Stimulated activated CD8-positive, alpha-beta memory T cell treated with anti-CD3 and anti-CD28 coated beads, Interleukin-4, amount 100 ng/mL, for 24 hours (primary cell): ENCODE measurements at regions not wholly inside any gene's neighbourhood (a gene's known extent, or its start where the extent isn't known, plus 50 kb on each side); places are given as distances from the start of the nearest gene placed in this dataset.

Source experiments
- DNase-seq: peaks from one replicate; pipeline ENCODE4 v3.0.0-alpha.2; 2020; ENCODE audit warnings: low read depth

DNA sequence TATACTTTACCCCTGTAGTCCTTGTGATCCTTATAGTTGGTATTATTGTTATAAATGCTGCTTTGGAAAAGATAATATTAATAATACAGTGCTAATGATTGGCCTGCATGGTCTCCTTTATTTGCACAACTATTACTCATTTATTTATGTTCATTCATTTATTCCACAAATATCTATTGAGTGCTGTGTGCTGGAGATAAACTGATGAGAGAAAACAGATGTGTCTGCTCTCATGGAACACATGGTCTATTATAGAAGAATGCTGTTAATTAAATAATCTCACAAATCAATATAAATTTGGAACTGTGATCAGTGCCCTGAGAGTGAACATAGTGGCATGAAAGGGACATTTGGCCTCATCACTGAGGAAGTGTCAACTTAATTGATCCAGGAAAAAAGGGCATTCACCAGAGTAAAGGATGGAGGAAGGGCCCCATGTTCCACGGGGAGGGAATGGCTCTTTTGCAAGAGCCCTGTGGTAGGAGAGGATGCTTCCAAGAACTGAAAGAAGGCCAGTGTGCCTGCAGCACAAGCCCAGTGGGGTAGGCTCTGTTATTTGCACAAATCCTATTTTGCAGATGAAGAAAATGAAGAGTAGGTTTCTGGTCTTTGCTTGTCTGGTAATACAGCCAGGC is 91.5 kb upstream of the STK39 start:
- DNase-seq: no peak

DNA sequence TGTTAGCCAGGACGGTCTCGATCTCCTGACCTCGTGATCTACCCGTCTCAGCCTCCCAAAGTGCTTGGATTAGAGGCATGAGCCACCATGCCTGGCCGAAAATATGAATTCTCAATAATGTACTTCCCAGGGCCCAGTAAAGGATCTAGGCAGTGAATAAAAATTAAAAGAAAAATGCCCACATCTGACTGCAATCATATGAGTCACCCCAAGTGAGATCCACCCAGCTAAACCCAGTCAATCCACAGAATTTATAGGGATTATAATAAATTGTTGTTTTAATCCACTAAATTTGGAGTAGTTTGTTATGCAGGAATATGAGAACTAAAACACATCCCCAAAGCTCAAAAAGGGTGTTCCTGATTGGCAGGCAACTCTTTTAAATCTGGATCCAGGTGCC is 93.5 kb upstream of the STK39 start:
- DNase-seq: no peak

DNA sequence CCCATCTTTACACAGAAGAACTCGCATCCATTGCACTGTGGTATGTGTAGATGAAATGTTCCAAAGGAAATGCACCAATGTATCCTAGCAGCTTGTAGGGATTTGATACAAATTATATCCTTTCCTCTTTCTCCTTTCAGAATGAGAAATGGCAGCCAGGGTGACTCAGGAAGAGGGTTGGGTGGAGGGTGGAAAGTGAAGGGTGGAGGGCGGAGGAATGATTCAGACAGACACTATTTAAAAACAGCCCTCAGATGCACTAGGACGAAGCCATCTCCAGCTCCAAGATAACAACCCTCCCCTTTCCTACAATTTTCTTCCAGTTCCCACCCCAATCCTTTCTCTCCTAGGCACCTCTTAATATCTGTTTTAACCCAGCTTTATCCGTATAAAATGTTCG is 96.2 kb upstream of the STK39 start:
- no peak for DNase-seq

DNA sequence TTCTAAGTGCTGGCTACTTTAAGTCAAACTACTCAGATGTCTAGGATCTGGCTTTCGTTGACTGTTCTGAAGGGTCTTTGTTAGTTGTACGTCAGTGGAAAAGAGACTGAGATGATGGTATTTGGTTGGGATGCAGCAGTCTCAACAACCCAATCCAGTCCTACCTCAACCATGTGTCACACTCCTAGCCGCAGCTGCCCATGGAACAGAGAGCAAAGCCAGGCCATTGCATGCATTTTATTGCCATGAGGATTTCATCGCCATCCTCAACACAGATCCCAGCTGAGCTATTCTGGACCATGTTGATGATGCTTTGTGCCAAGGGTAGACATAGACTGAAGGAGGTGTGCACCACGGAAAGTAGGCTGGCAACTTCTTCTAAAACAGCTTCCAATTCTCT is 97.3 kb upstream of the STK39 start:
- DNase-seq: no peak

DNA sequence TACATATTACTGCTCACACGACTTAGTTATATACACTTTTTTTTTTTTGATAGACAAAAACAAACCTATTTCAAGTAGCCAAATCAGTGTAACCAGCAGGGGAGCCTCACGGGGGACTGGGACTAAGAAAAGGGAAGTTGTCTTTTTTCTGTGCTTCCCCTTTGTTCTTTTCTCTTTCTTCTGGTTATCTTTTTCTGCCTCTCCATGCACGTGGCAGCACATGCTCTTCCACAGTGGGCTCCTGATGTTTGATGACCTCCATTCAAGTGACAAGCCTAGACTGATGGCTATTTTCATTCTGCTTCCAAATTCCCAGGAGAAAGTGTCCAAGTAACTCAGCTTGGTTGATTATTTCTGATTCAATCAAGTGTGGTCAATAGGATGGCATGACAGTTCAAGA is 98.2 kb upstream of the STK39 start:
- DNase-seq: no peak

DNA sequence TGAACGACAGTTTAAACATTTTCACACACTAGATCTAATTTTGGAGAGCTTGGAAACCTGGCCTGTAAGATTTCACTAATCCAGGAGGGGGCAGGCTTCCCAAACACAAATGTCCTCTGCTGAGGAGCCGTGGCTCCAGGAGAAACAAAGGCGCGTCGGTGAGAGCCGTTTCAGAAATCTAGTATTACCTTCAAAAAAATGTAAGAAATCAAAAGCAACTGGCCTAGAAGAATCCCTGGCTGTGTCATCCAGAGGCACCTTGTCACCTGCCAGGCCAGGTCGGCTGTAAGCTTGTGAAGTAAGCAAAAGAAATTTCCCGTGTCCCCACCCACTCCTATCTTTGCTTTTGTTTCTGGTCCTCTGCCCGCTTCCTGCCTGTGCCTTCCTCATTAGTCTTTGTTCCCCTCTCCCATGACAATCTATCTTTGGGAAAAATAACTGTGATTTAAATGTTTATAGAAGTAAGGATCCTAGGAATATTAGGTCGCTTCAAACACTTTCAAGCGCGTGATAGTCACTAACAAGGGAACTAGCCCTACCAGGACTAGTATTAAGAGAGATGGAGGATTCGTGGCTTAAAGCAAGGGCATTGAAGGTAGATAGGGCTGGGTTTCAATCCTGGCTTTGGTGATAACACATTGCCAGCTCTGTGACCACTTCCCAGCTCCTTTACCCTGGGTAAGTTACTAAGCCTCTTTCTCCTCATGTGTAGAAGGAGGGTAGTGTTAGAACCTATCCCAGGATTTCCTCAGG is 99.5 kb upstream of the STK39 start:
- peak; percentile 38 for DNase-seq

DNA sequence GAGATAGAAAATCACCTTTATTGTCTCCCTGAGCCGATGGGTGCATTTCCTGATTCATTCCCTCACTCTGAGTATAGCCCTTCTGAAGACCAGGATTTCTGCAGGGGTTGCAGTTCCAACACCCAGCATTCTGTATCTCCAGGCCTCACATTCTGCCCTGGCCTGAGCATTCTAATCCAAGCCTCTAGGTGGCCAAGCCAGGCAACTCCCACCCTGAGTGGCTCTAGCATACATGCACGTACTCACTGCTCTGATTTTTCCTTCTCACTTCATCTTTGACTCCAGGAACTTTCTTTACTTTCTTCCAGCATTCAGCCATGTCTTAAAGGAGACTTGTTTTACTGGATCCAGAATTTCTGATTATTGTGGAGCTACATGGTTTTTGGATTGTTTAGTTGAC is 100.7 kb upstream of the STK39 start:
- DNase-seq: no peak

DNA sequence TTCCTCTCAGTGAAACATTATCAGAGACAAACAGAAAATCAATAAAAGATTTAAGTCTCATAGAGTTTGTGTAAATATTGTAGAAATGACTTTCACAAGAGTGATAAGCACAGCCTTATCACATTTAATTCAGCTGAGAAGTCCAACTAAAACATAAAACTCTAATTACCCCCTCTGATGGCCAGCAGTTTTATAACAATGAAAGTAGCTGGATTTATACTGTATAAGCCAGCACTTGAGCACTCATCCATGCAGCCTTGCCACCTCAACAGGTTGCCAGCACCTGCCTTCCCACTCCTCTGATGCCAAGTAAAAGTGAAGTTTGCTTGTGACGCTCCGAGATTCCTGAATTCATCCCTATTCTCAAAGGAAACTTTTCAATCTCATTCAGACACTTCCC is 103.0 kb upstream of the STK39 start:
- DNase-seq: no peak

DNA sequence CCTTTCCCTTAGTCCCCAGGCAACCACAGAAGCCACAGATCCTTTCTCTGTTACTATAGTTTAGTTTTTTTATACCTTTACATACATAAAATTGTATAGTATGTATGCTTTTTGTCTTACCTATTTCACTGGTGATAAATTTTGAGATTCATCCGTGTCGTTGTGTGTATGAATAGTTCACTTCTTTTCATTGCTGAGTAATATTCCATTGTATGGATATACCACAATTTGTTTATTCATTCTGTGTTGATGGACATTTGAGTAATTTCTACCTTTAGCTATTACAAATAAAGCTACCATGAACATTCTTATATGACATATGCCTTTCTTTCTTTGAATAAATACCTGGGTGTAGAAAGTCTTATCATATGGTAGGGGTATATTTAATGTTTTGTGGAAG is 102.8 kb upstream of the CERS6 start:
- DNase-seq: no peak

DNA sequence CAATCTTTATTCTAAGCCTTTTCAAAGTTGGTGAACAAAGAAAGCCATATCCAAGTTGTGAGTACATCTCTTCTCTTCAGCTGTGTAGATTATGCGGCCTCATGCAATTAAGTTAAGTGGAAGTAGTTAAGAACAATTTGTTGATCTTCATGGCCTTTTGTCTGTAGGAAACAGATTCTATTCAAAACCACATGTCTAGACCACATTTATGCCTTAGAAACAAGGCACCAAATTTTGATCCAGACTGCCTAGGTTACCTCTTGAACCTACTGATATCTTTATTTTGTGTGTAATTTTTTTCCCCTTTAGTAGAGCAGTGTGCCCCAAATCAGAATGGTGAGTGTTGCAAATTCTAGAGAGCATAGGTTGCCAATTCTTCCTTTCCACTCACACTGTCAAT is 101.6 kb upstream of the CERS6 start:
- DNase-seq: no peak

DNA sequence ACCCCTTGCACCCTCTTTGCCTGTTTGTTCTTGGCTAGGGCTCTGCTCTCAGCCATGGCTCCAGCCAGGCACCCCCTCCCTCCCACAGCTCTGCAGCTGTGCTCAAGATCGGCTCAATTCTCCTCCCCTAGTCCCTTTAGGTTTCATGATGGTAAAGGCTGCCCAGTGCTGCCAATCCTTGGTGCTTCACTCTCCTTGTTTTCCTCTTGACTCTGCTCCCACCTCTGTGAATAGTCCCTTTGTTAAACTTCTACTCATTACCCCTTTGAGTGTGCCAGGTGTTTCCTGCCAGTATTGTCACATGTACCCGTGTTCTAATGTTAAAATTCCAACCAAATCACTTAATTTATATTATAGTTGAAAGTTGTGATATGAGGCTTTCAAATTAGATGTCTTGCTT is 101.0 kb upstream of the CERS6 start:
- no peak for DNase-seq

DNA sequence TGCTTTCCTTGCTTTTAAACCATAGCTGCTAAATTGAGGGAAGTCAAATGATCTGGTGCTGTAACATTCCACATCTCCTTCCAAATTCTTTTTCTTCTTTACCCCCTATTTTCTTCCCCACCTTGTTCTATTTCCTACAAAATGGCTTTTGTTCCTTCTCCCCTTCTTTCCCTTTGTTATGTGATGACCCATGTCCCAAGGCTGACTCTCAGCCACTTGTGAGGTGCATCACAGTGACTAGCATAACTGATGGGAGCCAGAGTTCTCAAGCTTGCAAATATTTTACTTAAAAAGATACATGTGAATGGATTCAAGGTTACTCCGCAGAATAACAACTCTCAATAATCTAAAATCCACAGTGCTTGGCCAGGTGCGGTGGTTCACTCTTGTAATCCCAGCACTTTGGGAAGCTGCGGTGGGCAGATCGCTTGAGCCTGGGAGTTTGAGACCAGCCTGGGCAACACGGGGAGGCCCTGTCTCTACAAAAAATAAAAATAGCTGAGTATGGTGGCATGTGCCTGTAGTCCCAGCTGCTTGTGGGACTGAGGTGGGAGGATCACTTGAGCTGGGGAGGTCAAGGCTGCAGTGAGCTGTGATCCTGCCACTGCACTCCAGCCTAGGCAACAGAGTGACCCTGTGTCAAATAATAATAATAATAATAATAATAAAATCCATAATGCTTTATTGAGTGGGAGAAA is 100.1 kb upstream of the CERS6 start:
- DNase-seq: no peak

DNA sequence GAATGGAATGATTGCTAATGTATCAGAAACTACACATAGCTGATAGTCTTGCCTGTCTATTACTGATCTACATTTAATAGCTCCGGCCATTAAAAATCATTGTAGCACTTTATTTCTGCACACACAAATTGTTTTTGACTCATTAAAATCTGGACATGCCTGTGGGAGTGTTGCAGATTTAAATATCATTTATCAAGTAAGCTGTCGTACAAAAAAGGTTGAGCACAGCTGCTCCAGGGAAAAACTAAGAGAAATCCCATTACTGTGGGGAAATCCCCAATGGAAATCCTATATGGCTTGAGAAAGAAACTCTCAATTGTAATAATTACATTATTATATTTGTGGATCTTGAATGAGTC is 99.6 kb upstream of the CERS6 start:
- DNase-seq: no peak

DNA sequence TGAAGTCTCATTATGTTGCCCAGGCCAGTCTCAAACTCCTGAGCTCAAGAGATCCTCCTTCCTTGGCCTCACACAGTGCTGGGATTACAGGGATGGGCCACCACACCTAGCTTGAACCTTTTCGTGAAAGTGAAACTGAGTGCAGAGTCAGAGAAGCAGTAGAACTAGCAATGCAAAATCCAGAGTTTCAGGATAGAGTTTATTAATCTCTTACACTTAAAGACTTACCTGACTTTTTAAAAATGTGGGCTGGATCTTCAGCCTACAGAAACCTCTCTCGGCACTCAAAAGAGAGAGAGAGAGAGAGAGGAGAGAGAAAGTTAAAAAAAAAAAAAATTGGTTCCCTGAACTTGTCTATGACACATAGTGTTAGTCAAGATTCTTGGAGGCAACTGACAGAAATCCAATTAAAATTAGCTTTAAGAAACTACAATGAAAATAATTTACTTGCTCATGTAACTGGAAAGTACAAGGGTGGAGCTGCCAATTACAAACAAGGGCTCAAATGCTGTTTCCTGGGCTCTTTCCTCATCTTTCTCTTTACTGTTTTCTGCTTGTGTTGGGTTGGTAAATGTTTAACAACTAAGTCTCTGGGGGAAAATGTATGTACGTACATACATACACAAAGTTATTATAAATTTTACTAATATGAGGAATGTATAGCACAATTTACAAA is 98.1 kb upstream of the CERS6 start:
- no peak for DNase-seq

DNA sequence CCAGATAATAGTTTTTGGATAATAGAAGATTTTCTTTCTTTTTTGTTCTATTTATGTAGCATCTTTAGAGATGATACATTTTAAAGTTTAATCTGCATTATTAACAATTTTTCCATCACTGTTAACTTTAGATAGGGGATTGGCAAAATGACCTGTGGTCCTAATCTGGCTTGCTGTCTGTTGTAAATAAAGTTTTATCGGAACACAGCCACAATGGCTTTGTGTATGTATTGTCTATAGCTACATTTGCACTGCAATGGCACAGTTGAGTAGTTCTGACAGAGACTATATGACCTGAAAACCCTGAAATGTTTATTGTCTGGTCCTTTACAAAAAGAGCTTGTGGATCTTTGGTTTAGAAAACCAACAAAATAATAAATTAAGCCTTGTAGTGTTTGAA is 97.0 kb upstream of the CERS6 start:
- no peak for DNase-seq

DNA sequence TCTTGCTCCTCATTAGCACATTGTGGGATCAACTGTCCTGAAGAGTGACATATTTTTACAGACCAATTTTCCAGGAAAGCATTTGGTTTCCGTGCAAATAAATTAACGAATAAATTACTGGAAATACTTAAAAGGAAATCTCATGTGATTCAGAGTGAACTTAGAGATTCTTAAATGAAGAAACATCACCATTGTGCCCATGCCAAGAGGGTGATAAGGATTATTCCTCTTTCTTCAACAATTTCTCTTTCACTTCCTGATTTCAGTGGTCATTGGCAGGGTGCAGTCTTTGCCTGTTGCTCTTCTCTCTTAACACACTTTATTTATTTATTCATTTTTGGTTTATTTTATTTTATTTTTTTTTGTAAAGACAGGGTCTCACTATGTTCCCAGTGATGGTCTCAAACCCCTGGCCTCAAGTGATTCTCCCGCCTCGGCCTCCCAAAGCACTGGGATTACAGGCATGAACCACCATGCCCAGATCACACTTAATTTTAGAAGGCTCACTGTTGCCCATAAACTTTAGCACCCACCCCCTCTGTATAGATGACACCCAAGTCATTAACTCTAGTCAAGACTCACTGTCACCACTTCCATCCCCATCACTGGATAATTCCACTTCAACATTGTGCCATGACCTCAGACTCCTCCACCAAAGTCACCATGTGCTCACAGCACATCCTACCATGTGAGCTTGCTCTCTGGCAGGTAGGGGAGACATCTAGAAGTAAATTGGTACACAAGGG is 92.6 kb upstream of the CERS6 start:
- DNase-seq: no peak

DNA sequence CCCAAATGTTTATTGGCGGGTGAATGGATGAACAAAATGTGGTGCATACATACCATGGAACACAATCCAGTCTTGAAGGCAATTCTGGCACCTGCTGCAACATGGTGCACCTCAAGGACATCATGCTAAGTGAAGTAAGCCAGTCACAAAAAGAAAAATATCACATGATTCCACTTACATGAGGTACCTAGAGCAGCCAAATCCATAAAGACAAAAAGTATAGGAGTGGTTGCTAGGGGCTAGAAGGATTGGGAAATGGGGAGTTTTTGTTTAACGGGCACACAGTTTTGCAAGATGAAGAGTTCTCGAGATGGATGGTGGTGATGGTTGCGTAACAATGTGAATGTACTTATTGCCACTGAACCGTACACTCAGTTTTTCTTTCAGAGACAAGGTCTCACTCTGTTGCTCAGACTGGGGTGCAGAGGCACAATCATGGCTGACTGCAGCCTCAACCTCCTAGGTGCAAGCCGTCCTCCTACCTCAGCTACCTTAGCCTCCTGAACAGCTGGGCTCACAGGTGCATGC is 90.9 kb upstream of the CERS6 start:
- DNase-seq: no peak

DNA sequence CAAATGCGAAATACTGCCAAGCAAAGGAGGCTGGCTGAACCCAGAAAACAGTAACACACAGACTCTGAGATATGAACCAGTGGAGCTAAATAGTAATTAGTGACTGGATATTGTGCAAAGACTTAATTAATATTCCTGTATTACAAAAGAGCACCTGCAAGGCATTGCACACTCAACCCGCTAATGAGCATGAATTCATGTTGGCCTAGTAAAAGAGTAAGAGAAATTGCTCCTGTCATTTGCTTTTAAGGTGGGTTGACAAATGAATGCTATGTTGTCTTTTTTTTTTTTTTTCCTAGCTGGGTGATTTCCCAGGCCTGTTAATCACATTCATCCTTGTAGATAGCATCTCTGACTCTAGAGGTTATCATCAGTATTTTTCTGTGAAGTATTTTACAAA is 87.0 kb upstream of the CERS6 start:
- DNase-seq: no peak

DNA sequence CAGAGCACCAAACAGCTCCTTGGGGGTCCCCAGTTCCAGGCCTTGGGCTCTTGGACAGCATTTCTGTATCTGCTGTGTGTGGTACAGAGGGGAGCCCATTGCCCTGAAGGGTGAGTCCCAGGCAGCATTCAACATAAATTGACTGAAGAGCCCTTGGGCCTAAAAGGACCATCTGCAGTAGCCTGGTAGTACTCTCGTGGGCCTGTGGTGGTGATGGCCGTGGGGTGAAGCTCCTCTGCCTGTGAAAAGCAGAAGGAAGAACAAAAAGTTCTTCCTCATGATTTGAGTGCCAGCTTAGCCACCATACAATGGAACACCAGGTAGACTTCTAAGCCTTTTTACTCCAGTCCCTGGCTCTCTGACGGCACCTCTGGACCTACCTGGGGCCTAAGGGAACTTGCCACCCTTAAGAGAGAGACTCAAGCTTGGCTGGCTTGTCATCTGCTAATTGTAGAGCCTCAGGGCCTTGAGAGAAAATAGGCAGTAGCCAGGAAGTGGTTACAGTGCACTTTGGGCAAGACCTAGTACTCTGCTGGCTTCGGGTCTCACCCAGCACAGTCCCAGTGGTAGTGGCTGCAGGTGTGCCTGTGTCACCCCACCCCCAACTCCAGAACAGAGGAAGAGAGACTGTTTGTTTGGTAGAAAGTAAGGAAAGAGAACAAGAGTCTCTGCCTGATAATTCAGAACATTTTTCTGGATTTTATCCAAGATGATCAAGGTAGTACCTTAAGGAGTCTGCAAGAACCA is 84.6 kb upstream of the CERS6 start:
- no peak for DNase-seq

DNA sequence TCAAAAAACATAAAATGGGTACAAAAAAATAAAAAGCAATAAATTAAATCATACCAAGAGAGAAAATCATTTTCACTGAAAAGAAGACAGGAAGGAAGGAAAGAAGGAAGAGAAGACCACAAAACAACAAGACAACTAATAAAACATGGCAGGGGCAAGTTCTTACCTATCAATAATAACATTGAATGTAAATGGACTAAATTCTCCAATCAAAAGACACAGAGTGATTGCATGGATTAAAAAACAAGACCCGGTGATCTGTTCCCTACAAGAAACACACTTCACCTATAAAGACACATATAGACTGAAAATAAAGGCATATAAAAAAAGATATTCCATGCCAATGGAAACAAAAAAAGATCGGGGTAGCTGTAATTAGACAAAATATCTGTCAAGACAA is 82.6 kb upstream of the CERS6 start:
- DNase-seq: no peak

DNA sequence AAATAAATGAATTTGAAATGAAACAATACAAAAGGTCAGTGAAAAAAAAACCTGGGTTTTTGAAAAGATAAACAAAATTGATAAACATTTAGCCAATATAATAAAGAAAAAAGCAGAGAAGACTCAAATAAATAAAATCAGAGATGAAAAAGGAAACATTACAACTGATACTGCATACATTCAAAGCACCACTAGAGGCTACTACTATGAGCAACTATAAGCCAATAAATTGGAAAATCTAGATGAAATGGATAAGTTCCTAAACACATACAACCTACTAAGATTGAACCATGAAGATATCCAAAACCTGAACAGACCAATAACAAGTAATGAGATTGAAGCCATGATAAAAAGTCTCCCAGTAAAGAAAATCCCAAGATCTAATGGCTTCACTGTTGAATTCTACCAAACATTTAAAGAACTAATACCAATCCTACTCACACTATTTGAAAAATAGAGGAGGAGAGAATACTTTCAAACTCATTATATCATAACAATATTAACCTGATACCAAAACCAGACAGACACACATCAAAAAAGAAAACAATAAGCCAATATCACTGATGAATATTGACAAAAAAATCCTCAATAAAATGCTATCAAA is 80.8 kb upstream of the CERS6 start:
- DNase-seq: no peak
